GM18861 (cell line): ENCODE measurements at regions not wholly inside any gene's neighbourhood (a gene's known extent, or its start where the extent isn't known, plus 50 kb on each side); places are given as distances from the start of the nearest gene placed in this dataset.

ENCODE experiments used
- ATAC-seq: cut with Tn5 transposase; IDR thresholded peaks from one replicate; pipeline ENCODE4 v1.9.1; 2021; ENCODE audit not compliant: unreplicated experiment

DNA sequence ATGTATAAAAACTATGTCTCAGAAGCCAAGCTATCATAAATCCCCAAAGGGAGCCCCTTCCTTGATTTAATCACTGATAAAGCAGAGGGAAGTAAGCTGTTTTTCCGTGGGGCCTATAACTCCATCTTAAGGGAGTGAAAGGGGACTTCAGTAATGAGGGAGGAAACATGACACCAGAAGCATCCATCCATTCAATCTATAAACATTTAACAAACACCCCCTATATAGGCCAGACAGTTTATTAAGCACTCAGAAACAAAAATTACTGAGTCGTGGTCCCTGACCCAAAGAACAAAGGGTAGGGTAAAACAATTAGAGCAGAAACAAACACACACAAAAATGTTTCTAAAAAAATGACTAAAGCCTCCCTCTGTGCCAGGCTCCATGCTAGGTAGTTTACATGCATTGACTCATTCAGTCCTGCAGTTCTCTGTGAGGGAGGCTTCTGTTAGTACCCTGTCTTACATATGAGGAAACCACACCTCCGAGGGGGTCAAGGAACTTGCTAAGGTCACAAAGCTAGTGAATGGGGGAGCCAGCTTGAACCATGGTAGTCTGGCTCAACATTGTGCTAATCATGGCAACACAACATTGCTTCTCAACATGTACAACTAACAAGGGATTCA is 472.1 kb downstream of the CDH2 start:
- ATAC-seq, result no peak

DNA sequence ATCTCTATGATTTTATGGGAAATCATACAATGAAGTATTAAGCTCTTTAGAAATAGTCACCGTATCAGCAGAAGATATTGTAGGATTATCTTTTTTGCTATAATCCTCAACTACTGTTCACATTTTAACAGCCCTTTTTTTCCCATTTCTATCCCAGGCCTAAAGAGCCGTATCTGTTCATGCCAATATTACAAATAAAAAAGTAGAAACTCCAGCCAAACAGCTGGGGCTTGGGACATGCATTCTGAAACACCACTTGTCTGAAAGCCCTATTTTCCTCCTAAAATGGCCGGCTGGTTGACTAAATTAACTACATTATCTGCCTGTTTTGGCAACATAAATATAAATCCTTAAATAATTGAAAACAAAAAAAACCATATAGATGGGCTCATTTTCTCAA is 477.8 kb downstream of the CDH2 start:
- no peak for ATAC-seq

DNA sequence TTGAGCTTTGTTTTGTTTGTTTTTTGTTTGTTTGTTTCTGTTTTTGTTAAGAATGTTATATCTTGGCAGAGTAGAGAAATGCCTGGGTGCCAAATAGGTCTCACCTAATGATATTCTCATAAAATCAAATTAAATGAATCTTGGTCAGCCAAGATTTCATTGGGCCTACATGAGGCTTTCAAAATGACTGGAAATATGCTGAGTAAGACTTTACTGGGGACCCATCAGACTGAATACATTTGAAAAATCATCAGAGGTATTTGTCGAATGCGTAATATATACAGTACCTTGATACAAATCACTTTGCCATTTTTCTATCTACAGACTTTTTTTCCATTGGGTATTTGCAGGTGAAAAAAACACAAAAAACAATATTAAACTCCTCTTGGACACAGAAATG is 480.8 kb downstream of the CDH2 start:
- ATAC-seq, result no peak

DNA sequence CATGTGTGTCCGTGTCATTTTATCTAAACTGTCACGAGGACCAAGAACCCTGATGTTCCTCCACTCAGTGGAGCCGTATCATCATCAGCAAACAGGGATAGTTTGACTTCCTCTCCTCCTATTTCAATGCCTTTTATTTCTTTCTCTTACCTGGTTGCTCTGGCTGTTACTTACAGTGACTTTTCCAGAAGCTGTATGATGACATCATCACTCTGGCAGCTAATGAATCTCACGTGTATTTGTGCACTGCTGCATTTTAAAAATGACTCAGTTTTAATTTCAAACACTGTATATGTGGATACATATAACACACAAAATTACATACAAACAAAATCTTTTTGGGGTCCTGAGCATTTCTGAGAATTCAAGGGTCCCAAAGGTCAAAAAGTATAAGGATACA is 481.4 kb downstream of the CDH2 start:
- no peak for ATAC-seq

DNA sequence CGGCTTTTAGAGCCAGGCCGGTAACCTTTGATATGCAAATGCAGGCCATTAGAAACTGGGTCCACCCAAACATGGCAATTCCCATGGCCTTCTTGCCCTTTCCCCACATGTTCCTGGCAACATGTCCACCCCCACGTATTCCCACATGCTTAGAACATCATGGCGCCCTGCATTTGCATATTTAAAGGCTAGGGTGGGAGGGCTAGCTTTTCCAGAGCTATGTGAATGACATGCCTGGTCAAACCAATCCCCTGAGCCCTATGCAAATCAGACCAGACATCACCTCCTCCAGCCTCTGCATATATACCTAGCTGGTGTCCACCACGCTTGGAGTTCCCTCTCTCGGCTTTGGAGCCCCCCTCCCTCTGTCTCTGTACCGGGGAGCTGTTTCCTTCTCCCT is 481.9 kb downstream of the CDH2 start:
- ATAC-seq, result no peak

DNA sequence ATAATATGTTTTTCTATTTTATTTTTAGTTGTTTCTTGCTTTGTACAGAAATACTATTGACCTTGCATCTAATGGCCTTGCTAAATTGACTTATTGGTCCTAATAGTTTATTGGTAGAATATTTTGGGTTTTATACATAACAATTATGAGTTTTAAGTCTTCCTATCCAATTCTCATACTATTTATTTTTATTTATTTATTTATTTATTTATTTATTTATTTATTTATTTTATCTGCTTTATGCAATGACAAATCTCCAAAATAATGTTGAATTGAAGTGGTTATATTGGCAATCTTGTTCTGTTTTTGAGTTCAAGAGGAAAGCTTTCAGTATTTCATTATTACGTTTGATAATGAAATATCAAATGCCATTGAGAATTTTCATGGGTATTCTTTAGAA is 488.3 kb downstream of the CDH2 start:
- ATAC-seq, result no peak

DNA sequence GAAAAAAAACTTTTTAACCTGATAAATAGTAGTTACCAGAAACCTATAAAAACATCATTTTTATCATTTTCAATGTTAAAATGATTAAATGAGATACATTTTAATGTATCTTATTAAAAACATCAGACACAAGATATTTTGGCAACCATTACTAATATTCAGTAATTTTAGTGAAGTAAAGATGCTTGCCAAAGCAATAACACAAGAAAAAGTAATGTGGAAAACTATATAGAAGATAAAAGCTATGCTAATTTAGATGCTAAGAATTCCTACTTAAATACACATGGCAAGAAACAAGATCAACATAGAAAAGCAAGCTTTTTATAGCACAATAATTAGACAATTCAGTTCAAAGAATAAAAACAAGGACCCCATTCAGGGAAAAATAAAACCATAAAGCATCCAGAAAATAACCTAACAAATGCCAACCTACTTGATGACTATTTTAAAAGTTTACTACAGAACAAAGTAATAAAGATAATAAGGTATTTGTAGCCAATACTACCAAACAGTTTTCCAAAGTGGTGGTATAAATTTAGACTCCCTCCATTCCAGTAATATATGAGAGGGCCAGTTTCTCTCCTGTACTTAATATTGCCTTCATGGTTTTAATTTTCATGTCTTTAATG is 489.5 kb downstream of the CDH2 start:
- ATAC-seq, result no peak

DNA sequence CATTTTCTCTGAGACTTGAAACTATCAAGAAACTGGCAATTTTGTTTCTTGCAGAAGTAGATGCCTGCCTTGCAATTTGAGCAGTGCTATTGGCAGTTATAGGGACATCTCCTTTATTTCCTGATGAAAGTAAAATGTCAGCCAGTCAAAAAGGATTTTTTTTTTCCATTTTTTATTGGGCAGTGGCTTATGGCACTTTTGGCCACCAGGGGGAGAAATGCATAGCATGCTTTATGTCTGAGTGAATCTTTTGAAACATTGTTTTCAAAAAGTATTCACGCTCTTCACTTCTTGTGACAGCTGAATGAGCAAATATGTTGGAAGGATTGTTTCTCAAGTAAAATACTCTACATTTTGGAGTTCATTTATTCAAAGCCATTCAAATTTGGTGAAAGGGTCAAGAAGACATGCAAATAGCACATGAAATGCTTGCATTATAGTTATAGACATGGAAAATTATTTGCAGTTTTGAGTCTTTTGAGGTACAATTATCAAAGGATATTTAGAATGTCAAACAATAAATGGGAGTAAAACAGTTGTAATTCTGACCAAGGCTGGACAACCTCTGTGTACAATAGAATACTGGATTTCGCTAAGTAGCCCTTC is 491.0 kb downstream of the CDH2 start:
- no peak for ATAC-seq

DNA sequence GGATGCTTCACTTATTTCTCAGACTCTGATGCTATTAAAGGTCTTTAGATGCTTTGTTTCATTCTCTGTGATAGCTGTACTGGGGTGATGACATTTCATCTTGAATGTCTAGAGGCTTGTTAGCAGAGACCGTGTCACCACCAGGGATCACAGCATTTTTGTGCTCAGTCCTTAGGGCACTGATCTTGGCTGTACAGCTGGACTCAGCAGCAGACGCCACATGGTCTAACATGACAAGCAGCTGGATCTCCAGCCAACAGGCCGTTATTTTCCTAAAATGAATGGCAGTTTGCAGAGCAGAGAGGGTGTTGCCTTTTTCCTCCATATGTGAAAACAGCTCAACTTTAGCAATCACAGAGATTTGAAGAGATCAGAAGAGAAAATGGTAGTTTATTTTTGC is 491.8 kb downstream of the CDH2 start:
- no peak for ATAC-seq

DNA sequence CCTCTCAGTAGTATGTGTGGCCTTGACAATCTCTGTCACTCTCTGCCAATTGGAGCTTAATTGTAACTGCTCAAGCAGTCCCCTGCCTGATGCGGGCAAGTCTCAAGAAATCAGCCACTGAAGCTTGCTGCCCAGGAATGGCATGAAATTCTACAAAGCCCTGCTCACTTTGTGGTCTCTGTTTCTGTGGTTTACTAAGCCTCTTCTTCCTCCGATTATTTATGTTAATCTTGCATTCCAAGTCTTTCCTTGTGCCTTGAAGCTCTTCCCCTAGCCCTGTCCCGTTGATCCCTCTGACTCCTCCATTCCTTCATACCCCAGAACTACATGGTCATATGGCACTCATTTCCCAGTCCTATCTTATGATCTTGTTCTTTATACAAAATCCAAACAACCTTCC is 489.3 kb upstream of the CHST9 start:
- no peak for ATAC-seq

DNA sequence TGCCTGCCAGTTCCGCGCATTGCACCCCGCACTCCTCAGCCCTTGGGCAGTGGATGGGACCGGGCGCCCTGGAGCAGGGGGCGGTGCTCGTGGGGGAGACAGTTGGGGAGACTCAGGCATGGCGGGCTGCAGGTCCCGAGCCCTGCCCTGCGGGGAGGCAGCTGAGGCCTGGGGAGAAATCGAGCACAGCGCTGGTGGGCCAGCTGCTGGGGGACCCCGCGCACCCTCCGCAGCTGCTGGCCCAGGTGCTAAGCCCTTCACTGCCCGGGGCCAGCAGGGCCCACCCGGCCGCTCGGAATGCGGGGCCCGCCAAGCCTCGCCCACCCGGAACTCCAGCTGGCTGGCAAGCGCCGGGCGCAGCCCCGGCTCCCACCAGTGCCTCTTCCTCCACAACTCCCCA is 488.8 kb upstream of the CHST9 start:
- no peak for ATAC-seq

DNA sequence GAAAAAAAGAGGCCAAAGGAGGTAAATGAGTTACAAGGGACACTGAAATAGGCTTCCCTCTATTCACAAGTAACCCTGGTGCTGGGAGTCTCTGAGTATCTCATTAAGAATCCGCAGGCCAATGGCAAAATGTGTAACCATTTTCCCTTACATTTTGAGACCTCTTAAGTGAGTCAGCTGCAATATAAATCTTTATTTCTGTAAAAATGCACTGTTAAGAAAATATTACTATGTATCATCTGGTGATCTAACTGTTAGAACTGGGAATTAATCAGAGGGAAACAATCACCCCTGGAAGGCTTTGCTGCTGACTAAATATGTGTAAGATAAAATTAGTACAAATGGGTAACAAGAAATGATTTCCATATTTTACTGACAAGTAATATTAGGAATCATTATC is 483.1 kb upstream of the CHST9 start:
- ATAC-seq, result no peak

DNA sequence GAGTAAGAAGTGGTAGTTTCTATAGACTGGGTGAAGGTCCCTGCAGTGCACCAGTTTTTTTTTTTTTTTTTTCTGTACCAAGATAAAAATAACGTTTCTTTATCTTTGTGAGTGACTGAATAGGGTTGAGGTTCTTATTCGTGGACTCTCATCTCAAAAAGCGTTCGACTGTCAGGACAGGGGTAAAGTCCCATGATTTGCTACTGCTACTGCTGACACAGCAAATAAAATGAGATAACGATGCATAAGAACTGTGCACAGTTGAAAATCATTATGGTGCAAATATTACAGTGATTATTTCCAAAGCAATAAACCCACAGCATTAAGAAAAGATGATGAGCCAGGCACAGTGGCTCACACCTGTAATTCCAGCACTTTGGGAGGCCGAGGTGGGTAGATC is 482.0 kb upstream of the CHST9 start:
- ATAC-seq, result no peak

DNA sequence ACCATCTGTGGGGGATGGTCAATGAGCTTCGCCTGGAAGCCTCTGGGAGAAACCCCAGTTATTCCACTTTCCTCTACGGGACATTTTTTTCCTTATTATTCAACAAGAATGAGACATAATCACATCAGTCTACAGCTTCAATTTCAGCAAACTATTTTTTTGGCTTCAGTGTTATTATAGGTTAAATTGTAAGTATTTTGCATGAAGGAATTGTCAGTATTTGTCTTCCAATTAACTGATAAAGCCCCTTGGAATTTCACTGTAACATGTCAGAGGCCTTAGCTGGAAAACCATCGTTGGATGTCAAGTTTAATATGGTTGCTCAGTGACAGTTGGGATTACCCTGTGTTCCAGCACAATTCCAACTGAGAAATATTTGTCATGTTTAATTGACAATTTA is 480.9 kb upstream of the CHST9 start:
- no peak for ATAC-seq

DNA sequence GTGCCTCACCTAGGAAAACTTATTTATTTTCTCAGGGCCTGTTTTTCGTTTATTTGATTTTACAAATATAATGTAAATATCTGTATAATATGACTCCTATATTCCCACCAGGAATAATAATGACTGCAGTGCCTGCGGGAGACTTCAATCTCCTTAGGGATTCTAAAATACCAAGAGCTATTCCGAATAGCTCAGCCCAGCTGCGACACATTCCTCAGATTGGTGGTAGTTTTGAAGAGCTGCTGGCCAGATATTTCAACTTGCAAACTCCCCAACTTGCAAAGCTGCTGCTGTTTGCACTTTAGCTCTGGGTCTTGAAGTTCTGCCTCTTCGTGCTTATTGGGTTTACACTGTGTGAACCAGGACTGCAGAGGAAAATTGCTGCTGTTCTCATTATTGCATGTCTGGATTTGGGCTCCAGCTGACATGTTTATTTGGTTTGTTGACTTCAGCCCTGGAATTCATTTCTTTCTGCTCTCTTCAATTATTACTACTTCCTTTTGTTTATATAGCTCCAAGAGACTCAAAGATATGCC is 480.2 kb upstream of the CHST9 start:
- no peak for ATAC-seq

DNA sequence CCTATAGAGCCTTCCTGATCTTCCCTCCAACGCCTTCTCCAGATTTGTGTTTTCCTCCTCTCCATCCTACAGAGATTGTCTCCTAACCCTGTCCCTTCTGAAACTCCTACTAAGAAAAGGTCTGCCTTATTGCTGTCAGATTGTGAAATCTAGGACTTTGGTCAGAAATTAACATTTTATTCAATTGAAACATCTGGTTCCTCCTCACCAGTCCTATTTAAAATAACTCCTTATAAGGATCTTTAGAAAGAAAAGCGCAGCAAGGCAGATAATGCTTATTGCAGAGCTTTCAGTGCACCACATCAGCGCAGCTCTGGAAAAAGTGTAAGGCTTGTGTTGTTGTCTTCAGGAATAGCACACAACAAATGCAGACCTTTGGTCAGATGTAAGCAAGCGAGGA is 477.8 kb upstream of the CHST9 start:
- ATAC-seq, result no peak

DNA sequence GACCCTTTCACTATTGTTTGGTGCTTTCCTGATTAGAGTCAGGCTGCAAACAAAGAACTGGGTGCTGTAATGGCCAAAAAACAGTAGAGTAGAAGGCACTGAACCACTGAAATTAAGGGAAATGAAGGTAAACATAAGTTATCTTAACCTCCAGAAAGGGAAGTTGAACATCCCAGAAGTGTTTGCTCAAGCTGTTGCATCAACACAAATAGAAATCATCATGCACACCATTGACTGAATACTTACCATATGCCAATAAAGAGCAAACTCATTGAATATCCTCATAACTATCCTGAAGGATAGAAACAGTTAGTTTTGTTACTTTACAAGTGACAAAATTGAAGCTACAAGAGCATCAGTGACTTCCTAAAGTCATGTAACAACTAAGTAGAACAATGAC is 477.4 kb upstream of the CHST9 start:
- no peak for ATAC-seq

DNA sequence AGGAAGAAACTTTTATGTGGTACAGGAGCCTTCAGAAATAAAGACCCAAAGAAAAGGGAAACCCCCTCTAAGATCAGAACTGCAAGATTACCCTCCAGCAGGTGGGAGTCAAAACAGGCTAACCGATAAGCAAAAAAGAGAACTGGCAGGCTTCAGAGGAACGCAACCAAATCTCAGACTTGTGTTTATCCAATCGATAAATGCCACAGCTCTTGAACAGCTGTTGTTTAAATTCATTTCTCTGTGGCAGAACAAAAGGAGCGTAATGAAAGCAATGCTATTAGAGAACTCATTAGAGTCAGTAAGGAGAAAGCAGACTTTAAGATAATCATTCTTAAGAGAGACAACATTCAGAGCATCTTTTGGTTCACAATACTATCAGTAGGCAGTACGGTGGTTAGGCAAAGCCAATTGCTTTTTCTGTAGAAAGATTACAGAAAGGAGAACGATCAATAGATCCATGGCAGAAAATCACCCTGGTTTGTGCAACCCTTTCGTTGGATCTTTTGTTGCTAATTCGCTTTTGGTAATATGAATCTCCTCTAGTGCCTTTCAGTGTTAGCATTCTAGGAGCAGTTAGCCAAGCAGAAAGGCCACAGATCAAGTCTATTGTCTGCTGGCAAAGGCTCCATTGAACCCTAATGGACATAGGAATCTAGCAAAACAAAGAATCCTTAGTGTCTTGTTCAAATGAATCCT is 476.4 kb upstream of the CHST9 start:
- ATAC-seq, result no peak

DNA sequence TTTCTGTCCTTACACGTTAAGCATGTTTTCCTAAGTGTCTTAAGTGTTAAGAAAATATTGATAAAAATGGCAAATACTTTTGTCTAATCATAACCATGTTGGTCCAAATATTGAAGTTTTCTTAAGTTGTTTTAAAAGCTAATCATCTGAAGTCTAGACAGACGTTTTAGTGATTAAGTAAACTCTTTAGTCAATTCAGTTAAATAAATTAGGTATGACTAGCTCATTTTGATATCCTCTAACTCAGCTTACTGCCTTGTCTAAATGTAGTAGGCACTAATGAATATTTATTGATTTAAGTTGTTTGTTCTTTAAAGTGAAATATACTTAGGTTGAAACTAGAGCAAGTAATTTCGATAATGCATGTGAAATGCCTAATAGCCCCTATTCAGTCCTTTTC is 471.8 kb upstream of the CHST9 start:
- no peak for ATAC-seq

DNA sequence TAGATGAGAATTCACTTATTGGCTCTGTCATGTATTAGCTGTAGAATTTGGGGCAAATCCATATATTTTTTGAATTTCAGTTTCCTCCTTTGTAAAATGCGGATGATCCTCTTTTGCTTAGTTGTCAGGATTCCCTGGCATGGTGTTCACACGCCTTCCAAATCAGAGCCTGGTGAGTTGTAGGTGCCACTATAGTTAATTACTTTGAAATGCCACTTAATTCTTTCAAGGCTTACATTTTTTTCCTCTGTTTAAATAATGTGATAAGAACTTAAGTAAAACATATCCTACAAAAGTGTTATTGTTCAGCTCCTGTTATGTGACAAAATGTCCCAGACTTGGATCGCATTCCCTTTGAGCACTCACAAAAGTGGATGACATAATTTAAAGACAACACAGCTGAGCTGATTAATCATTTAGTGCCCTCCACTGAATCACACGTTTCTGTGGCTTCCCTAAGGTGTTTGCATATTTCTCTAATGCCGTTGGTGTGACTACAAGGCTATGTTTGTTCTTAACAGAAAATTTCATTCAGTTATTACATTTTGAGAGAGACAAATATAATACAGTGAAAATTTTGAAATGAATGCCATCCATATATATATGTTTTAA is 471.2 kb upstream of the CHST9 start:
- no peak for ATAC-seq

DNA sequence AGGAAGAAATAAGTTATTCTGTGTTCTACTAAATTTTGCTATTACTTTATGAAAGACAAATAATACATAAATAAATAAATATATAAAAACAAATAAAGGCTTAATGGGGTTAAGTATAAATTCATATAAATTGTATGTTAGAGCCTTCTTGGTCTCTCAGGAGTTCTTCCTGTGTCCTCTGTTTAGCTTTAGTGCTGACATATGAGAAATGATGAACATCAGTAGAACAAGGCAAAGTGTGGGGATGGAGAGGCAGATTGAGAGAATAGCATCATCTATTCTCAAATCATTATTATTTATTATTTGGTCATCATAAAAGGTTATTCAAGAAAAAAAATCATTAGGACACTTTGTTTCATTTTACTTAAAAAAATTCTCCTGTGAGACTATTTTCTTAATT is 468.1 kb upstream of the CHST9 start:
- ATAC-seq, result no peak
